ENCODE measurements at regions not wholly inside any gene's neighbourhood (a gene's known extent, or its start where the extent isn't known, plus 50 kb on each side); places are given as distances from the start of the nearest gene placed in this dataset.
"Not testable (repeated sequence)": the region's sequence is repeated elsewhere in the genome, so short reads cannot be mapped to it uniquely, and the experiment has no call there.

DNA sequence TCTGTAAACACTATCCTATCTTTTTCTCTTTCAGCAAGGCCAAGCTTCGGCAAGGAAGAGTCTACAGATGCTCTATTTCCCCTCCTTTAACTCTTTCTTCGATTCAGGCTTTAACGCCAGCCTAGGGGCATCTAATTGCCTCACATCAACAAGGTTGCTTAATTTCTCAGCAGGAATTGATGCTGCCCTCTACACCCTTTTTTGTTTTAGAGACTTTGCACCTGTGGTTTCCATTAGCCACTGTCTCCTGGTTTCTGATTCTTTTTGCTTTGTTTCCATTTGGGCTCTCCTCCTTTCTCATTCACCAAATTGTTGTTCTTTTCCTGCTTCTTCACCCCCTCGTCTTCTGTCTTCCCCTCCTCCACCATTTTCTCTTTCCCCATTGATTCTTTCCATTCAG, 202.4 kb upstream of the HMCN1 start:
- H3K36me3 ChIP-seq (replicated peaks; ENCODE audit: control insufficient read depth, insufficient read depth, low read length), result no peaks in the 10 kb centered on the region
- H3K4me3 ChIP-seq (ENCODE audit: insufficient read depth, low read depth, low read length), result no peak overlapping the region
- no peak for DNase-seq
- no peaks in the 10 kb centered on the region for H3K27me3 ChIP-seq (ENCODE audit: control insufficient read depth, insufficient read depth, low read length)

DNA sequence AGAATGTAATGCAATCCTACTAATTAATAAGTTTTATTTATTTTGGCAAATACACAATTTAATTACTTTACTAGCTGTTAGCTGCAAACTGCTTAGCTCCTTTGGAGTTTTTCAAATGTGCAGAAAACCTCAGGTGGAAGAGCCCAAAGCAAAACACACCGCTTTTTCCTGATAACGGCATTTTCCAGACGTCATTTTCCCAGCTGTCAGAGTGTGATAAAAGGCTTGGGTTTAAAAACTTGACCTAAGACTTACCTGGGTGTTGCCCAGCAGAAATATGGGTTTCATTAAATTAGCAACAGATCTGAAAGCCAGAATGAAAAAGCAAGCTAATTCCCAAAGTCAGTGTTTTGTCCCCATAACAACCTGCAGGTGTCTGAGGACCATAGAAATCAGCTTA, 204.0 kb upstream of the HMCN1 start:
- DNase-seq, result no peak
- Histone ChIP-seq H3K4me3 (ENCODE audit: insufficient read depth, low read depth, low read length) (no peak overlapping the region), H3K27me3 (ENCODE audit: control insufficient read depth, insufficient read depth, low read length) (no peaks in the 10 kb centered on the region), H3K36me3 (replicated peaks; ENCODE audit: control insufficient read depth, insufficient read depth, low read length) (no peaks in the 10 kb centered on the region)

DNA sequence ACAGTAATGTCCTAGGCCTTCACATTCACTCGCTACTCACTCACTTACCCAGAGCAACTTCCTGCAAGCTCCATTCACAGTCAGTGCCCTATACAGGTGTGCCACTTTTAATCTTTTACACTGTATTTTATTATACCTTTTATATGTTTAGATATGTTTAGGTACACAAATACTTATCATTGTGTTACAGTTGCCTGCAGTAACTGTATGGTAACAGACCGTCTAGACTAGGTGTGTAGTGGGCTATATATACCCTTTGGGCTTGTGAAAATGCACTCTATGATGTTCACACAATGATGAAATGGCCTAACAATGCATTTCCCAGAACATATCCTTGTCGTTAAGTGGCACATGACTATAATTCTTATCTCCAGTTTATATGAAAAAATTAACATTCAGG, 204.5 kb upstream of the HMCN1 start:
- no peaks in the 10 kb centered on the region for H3K36me3 ChIP-seq (replicated peaks; ENCODE audit: control insufficient read depth, insufficient read depth, low read length)
- no peaks in the 10 kb centered on the region for H3K27me3 ChIP-seq (ENCODE audit: control insufficient read depth, insufficient read depth, low read length)
- DNase-seq, result no peak
- no peak overlapping the region for H3K4me3 ChIP-seq (ENCODE audit: insufficient read depth, low read depth, low read length)

DNA sequence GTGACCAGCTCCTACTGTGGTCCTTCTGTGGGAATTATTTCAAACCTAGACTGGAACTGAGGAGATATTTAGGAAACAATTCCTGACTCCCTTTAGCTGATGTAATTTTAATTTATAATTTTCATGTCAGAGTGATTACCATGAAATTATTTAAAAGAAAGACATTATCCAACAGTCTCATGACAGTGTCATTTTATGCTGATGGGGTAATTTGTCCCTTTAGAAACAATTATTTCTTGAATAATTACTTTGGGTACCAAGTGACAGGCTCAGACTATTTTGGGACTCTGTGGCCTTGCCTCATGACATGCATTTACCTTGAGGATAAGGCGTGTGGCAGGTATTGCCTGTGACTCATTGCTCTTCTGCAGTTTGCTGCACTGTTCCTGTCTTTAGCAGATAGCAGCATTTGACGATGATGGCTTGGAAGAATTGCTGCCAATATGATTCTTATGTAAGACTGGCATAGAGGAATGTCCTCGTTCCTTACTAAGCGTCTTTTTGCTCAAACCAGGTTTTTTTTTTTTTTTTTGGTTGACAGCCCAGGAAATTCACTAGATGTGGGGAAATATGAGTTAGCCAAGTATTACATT, 206.0 kb upstream of the HMCN1 start:
- no peak for DNase-seq
- no peaks in the 10 kb centered on the region for H3K27me3 ChIP-seq (ENCODE audit: control insufficient read depth, insufficient read depth, low read length)
- H3K4me3 ChIP-seq (ENCODE audit: insufficient read depth, low read depth, low read length), result no peak overlapping the region
- H3K36me3 ChIP-seq (replicated peaks; ENCODE audit: control insufficient read depth, insufficient read depth, low read length), result no peaks in the 10 kb centered on the region

DNA sequence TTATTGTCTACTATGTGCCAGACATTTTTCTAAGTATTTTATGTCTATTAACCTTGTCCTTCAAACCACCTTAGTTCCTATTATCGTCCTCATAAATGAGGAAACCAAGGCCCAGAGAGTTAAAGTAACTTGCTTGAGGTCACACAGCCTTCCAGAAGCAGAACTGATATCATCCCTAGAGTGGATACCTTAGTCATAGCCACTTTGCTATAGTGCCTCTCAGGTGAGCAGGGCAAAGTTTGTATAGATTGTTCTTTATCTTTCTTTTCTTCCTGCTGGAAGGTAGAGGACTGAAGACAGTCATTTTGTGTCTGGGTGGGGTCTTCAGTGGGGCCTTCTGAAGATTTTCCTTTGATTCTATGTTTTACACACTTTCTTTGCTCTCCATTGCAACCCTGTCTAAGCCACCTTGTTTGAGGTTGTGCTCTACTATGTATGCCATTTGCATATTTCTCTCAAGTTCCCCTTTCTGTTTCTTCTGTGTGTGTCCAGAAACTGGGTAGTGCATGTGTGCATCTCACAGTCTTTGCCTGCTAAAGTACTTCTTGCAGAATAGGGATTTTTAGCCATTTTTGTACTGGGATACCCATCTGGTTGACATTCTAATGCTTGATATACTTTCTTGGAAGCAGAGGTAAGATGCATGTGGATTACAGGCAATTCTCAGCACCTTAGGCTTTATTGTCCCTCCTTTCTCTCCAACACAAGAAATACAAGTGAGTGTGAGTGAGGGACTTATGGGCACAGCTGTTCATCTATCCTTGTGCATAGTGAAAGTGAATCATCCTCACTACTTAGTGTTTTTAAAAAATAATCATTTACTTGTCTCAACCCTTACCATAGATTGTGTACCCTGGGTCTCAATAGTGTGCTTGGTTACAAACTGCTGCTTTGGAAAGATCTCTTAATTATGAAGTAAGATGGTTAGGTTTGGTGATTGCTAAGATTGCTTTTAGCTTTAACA, 207.6 kb upstream of the HMCN1 start:
- H3K27me3 ChIP-seq (ENCODE audit: control insufficient read depth, insufficient read depth, low read length), result no peaks in the 10 kb centered on the region
- no peaks in the 10 kb centered on the region for H3K36me3 ChIP-seq (replicated peaks; ENCODE audit: control insufficient read depth, insufficient read depth, low read length)
- no peak for DNase-seq
- H3K4me3 ChIP-seq (ENCODE audit: insufficient read depth, low read depth, low read length), result no peak overlapping the region

DNA sequence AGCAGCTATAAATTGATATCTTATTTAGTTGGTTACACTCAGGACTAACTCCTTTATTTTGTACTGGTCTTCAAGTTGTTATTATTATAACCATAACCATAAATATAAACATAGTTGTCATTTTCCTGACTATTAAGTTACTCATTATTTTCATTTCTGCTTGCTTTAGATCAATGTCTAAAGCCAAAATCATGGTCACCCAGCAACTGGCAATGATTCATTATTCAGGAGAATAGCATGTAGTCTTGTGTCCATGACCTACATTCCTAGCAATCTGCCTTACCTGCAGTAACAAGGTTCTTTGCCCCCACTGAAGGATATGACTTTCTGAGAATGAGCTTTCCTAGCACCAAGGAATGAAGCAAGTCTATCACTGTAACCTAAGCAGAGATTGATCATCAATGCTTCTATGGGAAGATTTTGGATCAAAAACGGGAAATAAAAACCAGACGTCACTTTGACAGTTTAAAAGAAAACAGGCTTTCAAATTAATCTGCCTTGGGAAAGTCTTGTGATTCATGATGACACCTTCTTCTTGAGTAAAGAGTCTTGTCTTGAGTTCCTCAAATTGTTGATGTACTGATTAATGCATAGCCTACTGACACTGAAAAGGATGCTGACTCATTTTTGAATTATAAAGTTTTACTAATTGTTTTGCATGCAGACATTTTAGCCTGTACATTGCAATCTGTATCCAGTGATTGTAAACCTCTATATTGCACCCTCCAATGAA, 203.3 kb upstream of the IVNS1ABP start:
- Histone ChIP-seq H3K36me3 (replicated peaks; ENCODE audit: control insufficient read depth, insufficient read depth, low read length) (no peaks in the 10 kb centered on the region), H3K4me3 (ENCODE audit: insufficient read depth, low read depth, low read length) (no peak overlapping the region), H3K27me3 (ENCODE audit: control insufficient read depth, insufficient read depth, low read length) (no peaks in the 10 kb centered on the region)
- DNase-seq, result no peak

DNA sequence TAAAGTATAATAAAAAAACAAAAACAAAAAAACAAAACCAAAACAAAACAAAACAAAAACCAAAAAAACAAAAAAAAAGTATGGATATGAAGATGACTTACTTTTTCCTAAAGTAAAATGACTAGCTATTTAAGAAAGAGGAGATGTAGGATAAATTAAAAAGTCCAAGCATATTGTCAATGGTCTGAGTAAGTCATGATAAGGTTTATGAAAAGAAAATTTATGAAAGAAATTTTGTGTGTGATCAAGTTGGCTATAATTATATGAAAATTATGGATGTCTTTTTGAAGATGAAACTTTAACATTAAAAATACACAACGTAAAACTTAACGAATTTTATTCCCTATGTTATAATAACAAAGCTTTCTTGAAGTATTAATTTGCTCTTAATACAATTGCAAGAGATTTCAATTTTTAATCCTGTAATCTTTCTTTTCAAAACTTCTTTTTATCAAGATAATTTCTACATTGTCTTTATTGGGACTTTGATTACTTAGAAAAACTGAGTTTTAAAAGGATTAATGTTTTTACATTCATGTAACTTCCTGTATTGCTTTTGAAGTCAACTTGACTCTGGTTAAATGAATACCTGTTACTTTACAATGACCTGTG, 200.9 kb upstream of the IVNS1ABP start:
- no peak for DNase-seq
- Histone ChIP-seq H3K36me3 (replicated peaks; ENCODE audit: control insufficient read depth, insufficient read depth, low read length) (no peaks in the 10 kb centered on the region), H3K27me3 (ENCODE audit: control insufficient read depth, insufficient read depth, low read length) (no peaks in the 10 kb centered on the region), H3K4me3 (ENCODE audit: insufficient read depth, low read depth, low read length) (no peak overlapping the region)

DNA sequence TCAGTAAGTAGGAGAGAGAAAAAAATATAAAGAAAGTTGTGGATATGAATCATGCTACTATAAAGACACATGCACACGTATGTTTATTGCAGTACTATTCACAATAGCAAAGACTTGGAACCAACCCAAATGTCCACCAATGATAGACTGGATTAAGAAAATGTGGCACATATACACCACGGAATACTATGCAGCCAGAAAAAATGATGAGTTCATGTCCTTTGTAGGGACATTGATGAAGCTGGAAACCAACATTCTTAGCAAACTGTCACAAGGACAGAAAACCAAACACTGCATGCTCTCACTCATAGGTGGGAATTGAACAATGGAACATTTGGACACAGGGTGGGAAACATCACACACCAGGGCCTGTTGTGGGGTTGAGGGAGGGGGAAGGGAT, 200.3 kb upstream of the IVNS1ABP start:
- not testable (repeated sequence) for H3K36me3 ChIP-seq (replicated peaks; ENCODE audit: control insufficient read depth, insufficient read depth, low read length); H3K4me3 ChIP-seq (ENCODE audit: insufficient read depth, low read depth, low read length); H3K27me3 ChIP-seq (ENCODE audit: control insufficient read depth, insufficient read depth, low read length); DNase-seq

DNA sequence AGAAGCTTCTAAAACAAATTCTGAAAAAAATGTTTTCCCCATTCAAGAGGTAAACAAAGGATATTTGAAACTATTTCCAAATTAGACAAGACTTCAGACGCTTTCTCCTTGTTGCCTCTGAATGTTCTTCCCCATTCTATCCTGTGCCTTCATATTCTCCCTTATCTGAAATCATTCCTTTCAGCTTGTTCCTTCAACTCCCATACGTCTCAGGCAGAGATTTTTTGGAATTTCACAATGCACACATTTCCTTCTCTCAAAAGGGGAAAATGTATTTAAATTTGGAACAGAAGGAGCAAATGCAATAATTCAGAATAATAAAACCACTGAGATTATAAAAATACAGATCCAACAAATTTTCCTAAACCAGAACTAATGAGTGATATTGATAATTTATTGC, 198.7 kb upstream of the IVNS1ABP start:
- H3K27me3 ChIP-seq (ENCODE audit: control insufficient read depth, insufficient read depth, low read length), result no peaks in the 10 kb centered on the region
- H3K36me3 ChIP-seq (replicated peaks; ENCODE audit: control insufficient read depth, insufficient read depth, low read length), result no peaks in the 10 kb centered on the region
- no peak overlapping the region for H3K4me3 ChIP-seq (ENCODE audit: insufficient read depth, low read depth, low read length)
- DNase-seq, result no peak

DNA sequence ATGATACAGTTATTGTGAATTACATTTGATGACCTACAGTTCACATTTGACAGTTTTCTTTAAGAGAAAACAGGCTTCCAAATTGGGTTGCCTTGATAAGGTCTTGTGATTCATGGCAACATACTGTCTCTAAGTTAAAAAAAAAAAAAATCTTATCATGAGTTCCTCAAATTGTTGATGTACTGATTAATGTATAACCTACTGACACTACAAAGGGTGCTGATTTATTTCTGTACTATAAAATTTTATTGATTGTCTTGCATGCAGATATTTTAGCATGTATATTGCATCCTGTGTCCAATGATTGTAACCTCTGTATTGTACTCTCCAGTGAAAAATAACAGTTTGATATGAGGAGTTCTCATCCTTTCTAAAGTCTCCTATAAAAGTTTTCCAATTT, 197.3 kb upstream of the IVNS1ABP start:
- Histone ChIP-seq H3K4me3 (ENCODE audit: insufficient read depth, low read depth, low read length) (no peak overlapping the region), H3K36me3 (replicated peaks; ENCODE audit: control insufficient read depth, insufficient read depth, low read length) (no peaks in the 10 kb centered on the region), H3K27me3 (ENCODE audit: control insufficient read depth, insufficient read depth, low read length) (no peaks in the 10 kb centered on the region)
- DNase-seq, result no peak

DNA sequence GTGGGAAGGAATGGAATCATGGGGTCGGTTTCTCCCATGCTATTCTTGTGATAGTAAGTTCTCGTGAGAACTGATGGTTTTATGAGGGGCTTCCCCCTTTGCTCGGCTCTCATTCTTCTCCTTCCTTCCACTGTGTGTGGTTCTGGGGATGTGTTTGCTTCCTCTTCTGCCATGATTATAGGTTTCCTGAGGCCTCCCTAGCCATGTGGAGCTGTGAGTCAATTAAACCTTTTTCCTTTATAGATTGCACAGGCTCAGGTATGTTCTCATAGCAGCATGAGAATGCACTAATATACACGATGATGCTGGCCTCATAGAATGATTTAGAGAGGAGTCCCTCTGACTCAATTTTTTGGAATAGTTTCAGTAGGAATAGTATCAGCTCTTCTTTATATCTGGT, 195.4 kb upstream of the IVNS1ABP start:
- Histone ChIP-seq H3K36me3 (replicated peaks; ENCODE audit: control insufficient read depth, insufficient read depth, low read length) (no peaks in the 10 kb centered on the region), H3K27me3 (ENCODE audit: control insufficient read depth, insufficient read depth, low read length) (no peaks in the 10 kb centered on the region), H3K4me3 (ENCODE audit: insufficient read depth, low read depth, low read length) (no peak overlapping the region)
- no peak for DNase-seq

DNA sequence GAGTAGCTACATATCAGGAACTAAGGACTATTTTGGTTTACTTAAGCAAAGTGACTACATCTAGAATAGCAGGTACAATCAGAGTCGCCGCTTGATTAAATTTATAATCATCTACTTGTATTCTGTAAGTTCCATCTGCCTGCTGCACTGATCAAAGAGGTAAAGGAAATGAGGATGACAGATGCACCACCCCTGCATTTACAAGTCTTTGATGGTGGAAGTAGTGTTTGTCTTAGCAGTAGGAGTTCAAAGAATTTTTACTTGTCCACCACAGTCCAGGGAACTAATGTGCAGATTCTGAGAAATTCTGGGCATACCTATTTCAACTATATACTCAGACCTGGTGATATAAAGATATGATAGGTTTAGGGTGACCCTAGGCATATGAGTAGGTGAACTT, 184.1 kb upstream of the IVNS1ABP start:
- no peak for DNase-seq
- Histone ChIP-seq H3K36me3 (replicated peaks; ENCODE audit: control insufficient read depth, insufficient read depth, low read length) (no peaks in the 10 kb centered on the region), H3K4me3 (ENCODE audit: insufficient read depth, low read depth, low read length) (no peak overlapping the region), H3K27me3 (ENCODE audit: control insufficient read depth, insufficient read depth, low read length) (no peaks in the 10 kb centered on the region; the same call in 1 of the 2 replicates)

DNA sequence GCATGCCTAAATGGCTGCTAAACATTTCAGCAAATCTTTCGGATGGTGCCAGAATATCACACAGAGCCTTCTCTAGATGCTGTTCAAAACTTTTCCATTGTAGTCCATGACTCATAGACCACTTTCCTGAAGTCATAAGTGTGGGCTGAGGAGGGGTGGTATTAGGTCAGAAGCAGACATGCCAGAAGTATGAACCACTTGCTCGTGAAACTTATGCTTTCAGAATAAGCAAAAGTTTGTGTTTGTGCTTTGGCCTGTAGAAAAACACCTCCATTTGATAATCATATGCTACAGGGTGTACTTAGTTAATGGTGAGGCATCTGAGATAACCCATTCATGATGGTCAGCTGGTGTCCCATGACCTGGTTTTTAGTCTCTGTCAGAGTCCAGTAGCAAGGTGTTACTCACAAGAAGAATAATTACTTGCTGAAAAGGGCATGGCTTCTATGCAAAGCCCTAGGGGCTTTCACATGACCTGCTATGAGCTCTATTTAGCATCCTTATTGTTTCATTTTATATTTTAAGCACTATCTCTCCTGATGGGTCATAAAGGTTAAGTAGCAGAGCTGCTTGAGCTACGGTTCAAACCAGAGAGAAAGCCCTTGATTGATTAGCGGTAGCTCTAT, 183.1 kb upstream of the IVNS1ABP start:
- DNase-seq, result no peak
- Histone ChIP-seq H3K36me3 (replicated peaks; ENCODE audit: control insufficient read depth, insufficient read depth, low read length) (no peaks in the 10 kb centered on the region), H3K4me3 (ENCODE audit: insufficient read depth, low read depth, low read length) (no peak overlapping the region), H3K27me3 (ENCODE audit: control insufficient read depth, insufficient read depth, low read length) (no peaks in the 10 kb centered on the region; the same call in 1 of the 2 replicates)

DNA sequence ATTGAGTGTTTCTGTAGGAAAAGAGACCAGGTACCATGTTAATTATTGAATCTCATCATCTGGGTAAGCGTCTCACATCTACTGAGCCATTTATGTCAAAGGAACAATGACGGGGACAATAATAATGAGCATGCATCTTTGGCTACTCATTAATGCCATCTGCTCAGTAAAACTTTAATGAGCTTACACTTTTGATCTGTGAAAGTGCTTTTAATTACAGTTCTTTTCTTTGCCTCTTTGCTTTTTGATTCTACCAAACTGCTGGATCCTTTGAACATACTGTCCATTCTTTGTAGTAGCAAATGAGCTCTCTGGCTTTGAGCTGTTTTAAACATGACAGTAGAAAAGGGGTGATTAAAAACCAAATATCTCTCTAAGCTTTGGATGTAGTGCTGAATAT, 181.2 kb upstream of the IVNS1ABP start:
- no peak for DNase-seq
- Histone ChIP-seq H3K27me3 (ENCODE audit: control insufficient read depth, insufficient read depth, low read length) (no peaks in the 10 kb centered on the region; the same call in 1 of the 2 replicates), H3K4me3 (ENCODE audit: insufficient read depth, low read depth, low read length) (no peak overlapping the region), H3K36me3 (replicated peaks; ENCODE audit: control insufficient read depth, insufficient read depth, low read length) (no peaks in the 10 kb centered on the region)
